ENCODE measurements at regions not wholly inside any gene's neighbourhood (a gene's known extent, or its start where the extent isn't known, plus 50 kb on each side); places are given as distances from the start of the nearest gene placed in this dataset.

- TF ChIP-seq ZNF670 (tag by site-specific recombination; IDR thresholded peaks at IDR 0.05; ENCODE audit: low read depth) (no peak), YY1 (tag by site-specific recombination; IDR thresholded peaks at IDR 0.05) (no peak), REST (tag by site-specific recombination; IDR thresholded peaks at IDR 0.05) (no peak), ZNF133 (tag by site-specific recombination; IDR thresholded peaks at IDR 0.05) (no peak), ZNF530 (tag by site-specific recombination; IDR thresholded peaks at IDR 0.05; ENCODE audit: low read depth) (no peak), IKZF3 (tag by site-specific recombination; IDR thresholded peaks at IDR 0.05) (no peak), ZNF549 (tag by site-specific recombination; IDR thresholded peaks at IDR 0.05) (no peak), PATZ1 (tag by site-specific recombination; IDR thresholded peaks at IDR 0.05) (no peak), CTCF (tag by site-specific recombination; IDR thresholded peaks at IDR 0.05) (no peak), GLI4 (tag by site-specific recombination; IDR thresholded peaks at IDR 0.05) (no peak), ZSCAN30 (tag by site-specific recombination; IDR thresholded peaks at IDR 0.05) (no peak)
Measured at GRCh38 chr2:66957677-66958076, 439.5 kb upstream of the ETAA1 start.
